Stomach (tissue), 8 donors: ENCODE measurements at regions not wholly inside any gene's neighbourhood (a gene's known extent, or its start where the extent isn't known, plus 50 kb on each side); places are given as distances from the start of the nearest gene placed in this dataset.

Experiments
- DNase-seq, 2 donors: peaks; one replicate each; pipeline versions ENCODE4 v3.0.0 to v3.0.0-alpha.2; 2013 to 2019
- H3K27ac ChIP-seq, 5 donors: fragments of 200-600 bp in 4 of 5; sonication (generic) in 4 of 5; one replicate each; pipeline ENCODE4 v1.5.1; 2013 to 2019; ENCODE audit warnings: mild to moderate bottlenecking in 1 of 5, moderate library complexity in 1 of 5
- H3K27me3 ChIP-seq, 3 donors: fragments of 200-600 bp; sonication (generic); one replicate each; pipeline ENCODE4 v1.5.1; 2017 to 2019; ENCODE audit warnings: mixed run types in 1 of 3
- H3K36me3 ChIP-seq, 4 donors: fragments of 200-600 bp; sonication (generic); 1 replicate in 3 of 4; 2 replicates in 1 of 4; pipeline ENCODE4 v1.5.1; 2016 to 2019
- H3K4me1 ChIP-seq, 4 donors: fragments of 200-600 bp; sonication (generic); one replicate each; pipeline ENCODE4 v1.5.1; 2016 to 2019
- H3K4me3 ChIP-seq, 4 donors: fragments of 200-600 bp; sonication (generic) in 3 of 4; one replicate each; pipeline ENCODE4 v1.5.1; 2016 to 2019; ENCODE audit warnings: mild to moderate bottlenecking in 1 of 4
- H3K9me3 ChIP-seq, 4 donors: fragments of 200-600 bp; sonication (generic); one replicate each; pipeline ENCODE4 v1.5.1; 2016 to 2019
- CTCF ChIP-seq, 7 experiments: fragments of 450-650 bp in 4 of 7; fragments of 200-600 bp in 3 of 7; sonication (generic) in 3 of 7; IDR thresholded peaks; one replicate each; pipeline ENCODE4 v1.5.1; 2016 to 2019; ENCODE audit warnings: antibody characterized with exemption in 7 of 7, control low read depth in 2 of 7, mild to moderate bottlenecking in 1 of 7
- EP300 ChIP-seq: sonication (generic); formaldehyde crosslinking; IDR thresholded peaks from one replicate; pipeline ENCODE4 v1.6.1; 2017; ENCODE audit warnings: antibody characterized with exemption
- POLR2A ChIP-seq, 4 donors: fragments of 450-650 bp; IDR thresholded peaks; one replicate each; pipeline ENCODE4 v1.6.1; 2016; ENCODE audit warnings: antibody characterized with exemption in 4 of 4, control low read depth in 2 of 4, mild to moderate bottlenecking in 1 of 4, moderate library complexity in 1 of 4
- POLR2AphosphoS5 ChIP-seq, 3 donors: sonication (generic); formaldehyde crosslinking; IDR thresholded peaks; one replicate each; pipeline ENCODE4 v1.6.1; 2016; ENCODE audit warnings: antibody characterized with exemption in 3 of 3
- WGBS, 5 donors: extraction: QIAGEN DNeasy Blood & Tissue Kit in 3 of 5; methylation state at CpG; one replicate each; pipeline versions ENCODE4 v1.1.5 to v1.1.7; 2013 to 2018; 5-methylcytosine and 5-hydroxymethylcytosine counted together
- intact Hi-C: fragments of 100-400 bp; cut with DNase I; formaldehyde crosslinking; loops from one replicate; pipeline ENCODE4 v1.15.1; 2023; ENCODE audit warnings: low total_unique reads
- donor health status: healthy with polysubstance abuse.
- donor health status: Bipolar disorder and iron deficiency.
- donor health status: healthy.

GRCh38 chr16:49937886-49938285 lies 82.0 kb upstream of the ZNF423 start:
- peak in 1 of 2 donors; percentile 23 for DNase-seq
- Histone ChIP-seq H3K4me1 (no peaks in the 10 kb centered on the region), H3K27me3 (peaks cover 0 to 13% (median 6%) of the 10 kb centered on the region in 3 donors), H3K4me3 (no peak overlapping the region), H3K36me3 (no peaks in the 10 kb centered on the region), H3K27ac (no peak overlapping the region), H3K9me3 (no peaks in the 10 kb centered on the region)
- 86 to 93% (median 91%) methylated on average over 7 of the region's 7 CpGs for WGBS, 5 donors
- TF ChIP-seq CTCF (IDR thresholded peaks at IDR 0.05) (no peak), EP300 (no peak), POLR2A (IDR thresholded peaks at IDR 0.05) (no peak), POLR2AphosphoS5 (IDR thresholded peaks at IDR 0.05) (no peak)
- intact Hi-C loops: no loop called here

GRCh38 chr16:49939495-49939894 lies 83.6 kb upstream of the ZNF423 start:
- intact Hi-C loops: no loop called here
- Histone ChIP-seq H3K4me3 (no peak overlapping the region), H3K27ac (no peak overlapping the region), H3K4me1 (no peaks in the 10 kb centered on the region), H3K27me3 (peaks cover 0 to 13% (median 6%) of the 10 kb centered on the region in 3 donors), H3K36me3 (no peaks in the 10 kb centered on the region), H3K9me3 (no peaks in the 10 kb centered on the region)
- TF ChIP-seq CTCF (IDR thresholded peaks at IDR 0.05) (no peak), POLR2AphosphoS5 (IDR thresholded peaks at IDR 0.05) (no peak), POLR2A (IDR thresholded peaks at IDR 0.05) (no peak), EP300 (no peak)
- 97 to 100% (median 98%) methylated on average over 2 of the region's 2 CpGs for WGBS, 5 donors
- no peak for DNase-seq

- Histone ChIP-seq H3K27me3 (peaks cover 0 to 13% (median 0%) of the 10 kb centered on the region in 3 donors), H3K36me3 (no peaks in the 10 kb centered on the region), H3K4me1 (no peaks in the 10 kb centered on the region), H3K27ac (no peak overlapping the region), H3K9me3 (no peaks in the 10 kb centered on the region), H3K4me3 (no peak overlapping the region)
- intact Hi-C loops: no loop called here
- 67 to 83% (median 77%) methylated on average over 13 of the region's 13 CpGs for WGBS, 5 donors
- no peak for DNase-seq
- no peak for TF ChIP-seq POLR2AphosphoS5 (IDR thresholded peaks at IDR 0.05)
- no peak for TF ChIP-seq POLR2A (IDR thresholded peaks at IDR 0.05)
- TF ChIP-seq EP300: no peak
- no peak for TF ChIP-seq CTCF (IDR thresholded peaks at IDR 0.05)
Measured at GRCh38 chr16:49940464-49941224, 84.4 kb upstream of the CNEP1R1 start.

GRCh38 chr16:49944221-49944620 lies 80.8 kb upstream of the CNEP1R1 start:
- H3K36me3 ChIP-seq: no peaks in the 10 kb centered on the region
- DNase-seq: no peak
- no peak overlapping the region for H3K27ac ChIP-seq
- H3K4me1 ChIP-seq: no peaks in the 10 kb centered on the region
- TF ChIP-seq CTCF (IDR thresholded peaks at IDR 0.05) (no peak), EP300 (no peak), POLR2A (IDR thresholded peaks at IDR 0.05) (no peak), POLR2AphosphoS5 (IDR thresholded peaks at IDR 0.05) (no peak)
- intact Hi-C loops: no loop called here
- no peaks in the 10 kb centered on the region for H3K9me3 ChIP-seq
- H3K27me3 ChIP-seq: peaks cover 0 to 9% (median 0%) of the 10 kb centered on the region in 3 donors
- WGBS, 5 donors: 43 to 49% (median 46%) methylated on average over 5 of the region's 5 CpGs
- H3K4me3 ChIP-seq: no peak overlapping the region
